ENCODE measurements at regions not wholly inside any gene's neighbourhood (a gene's known extent, or its start where the extent isn't known, plus 50 kb on each side); places are given as distances from the start of the nearest gene placed in this dataset.

GRCh38 chr7:88700725-88701124 is 58.8 kb upstream of the ZNF804B start:
- DNase-seq (ENCODE audit: low spot score) = no peak

GRCh38 chr7:88694207-88694606 is 65.3 kb upstream of the ZNF804B start:
- no peak for DNase-seq (ENCODE audit: low spot score)

GRCh38 chr7:88693131-88693530 is 66.4 kb upstream of the ZNF804B start:
- no peak for DNase-seq (ENCODE audit: low spot score)

GRCh38 chr7:88692493-88692892 is 67.0 kb upstream of the ZNF804B start:
- DNase-seq (ENCODE audit: low spot score) = no peak

- no peak for DNase-seq (ENCODE audit: low spot score)
These were observed 69.7 kb upstream of the ZNF804B start for GRCh38 chr7:88689821-88690220.

- DNase-seq (ENCODE audit: low spot score) = no peak
These were observed 71.3 kb upstream of the ZNF804B start for GRCh38 chr7:88688222-88688621.

GRCh38 chr7:88686468-88687229 is 72.9 kb upstream of the ZNF804B start:
- DNase-seq (ENCODE audit: low spot score) = no peak

- no peak for DNase-seq (ENCODE audit: low spot score)
These were observed 77.8 kb upstream of the ZNF804B start for GRCh38 chr7:88681682-88682081.

- DNase-seq (ENCODE audit: low spot score) = no peak
These were observed 89.0 kb upstream of the ZNF804B start for GRCh38 chr7:88670536-88670935.

GRCh38 chr7:88669913-88670312 is 89.6 kb upstream of the ZNF804B start:
- DNase-seq (ENCODE audit: low spot score) = no peak

- DNase-seq (ENCODE audit: low spot score) = no peak
These were observed 90.9 kb upstream of the ZNF804B start for GRCh38 chr7:88668591-88668990.

GRCh38 chr7:88666626-88667025 is 92.9 kb upstream of the ZNF804B start:
- no peak for DNase-seq (ENCODE audit: low spot score)

- no peak for DNase-seq (ENCODE audit: low spot score)
These were observed 93.5 kb upstream of the ZNF804B start for GRCh38 chr7:88665892-88666514.

GRCh38 chr7:88664630-88665233 is 94.8 kb upstream of the ZNF804B start:
- DNase-seq (ENCODE audit: low spot score) = no peak

GRCh38 chr7:88661921-88662320 is 97.6 kb upstream of the ZNF804B start:
- DNase-seq (ENCODE audit: low spot score) = no peak

GRCh38 chr7:88647825-88648224 is 111.7 kb upstream of the ZNF804B start:
- DNase-seq (ENCODE audit: low spot score) = no peak

- DNase-seq (ENCODE audit: low spot score) = no peak
These were observed 120.9 kb upstream of the ZNF804B start for GRCh38 chr7:88638583-88638982.

- no peak for DNase-seq (ENCODE audit: low spot score)
These were observed 121.7 kb upstream of the ZNF804B start for GRCh38 chr7:88637795-88638194.

GRCh38 chr7:88635149-88635548 is 124.4 kb upstream of the ZNF804B start:
- no peak for DNase-seq (ENCODE audit: low spot score)

- no peak for DNase-seq (ENCODE audit: low spot score)
These were observed 129.9 kb upstream of the ZNF804B start for GRCh38 chr7:88629559-88629958.

GRCh38 chr7:88628363-88629085 is 131.0 kb upstream of the ZNF804B start:
- no peak for DNase-seq (ENCODE audit: low spot score)

- DNase-seq (ENCODE audit: low spot score) = no peak
These were observed 142.3 kb upstream of the ZNF804B start for GRCh38 chr7:88617185-88617584.

- DNase-seq (ENCODE audit: low spot score) = no peak
These were observed 144.2 kb upstream of the ZNF804B start for GRCh38 chr7:88615336-88615735.
